ENCODE measurements at regions not wholly inside any gene's neighbourhood (a gene's known extent, or its start where the extent isn't known, plus 50 kb on each side); places are given as distances from the start of the nearest gene placed in this dataset.

DNA sequence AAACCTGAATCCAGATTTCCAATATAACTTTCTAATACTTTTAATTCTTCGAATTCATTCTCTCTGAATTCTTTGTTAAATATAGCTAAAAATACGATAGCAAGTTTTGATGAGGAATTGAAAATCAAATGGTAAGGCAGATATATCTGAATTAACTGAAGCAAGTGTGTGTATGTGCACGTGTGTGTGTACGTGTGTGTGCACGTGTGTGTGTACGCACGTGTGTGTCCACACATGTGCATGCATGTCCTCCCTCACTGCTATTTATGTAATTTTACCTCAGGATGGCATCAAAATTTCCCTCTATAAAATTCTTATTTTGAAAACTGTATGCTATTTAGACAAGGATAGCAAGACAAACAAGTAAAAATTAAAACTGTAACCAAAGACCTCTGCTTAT lies 961.3 kb upstream of the CNTN5 start:
- H3K9me3 ChIP-seq (ENCODE audit: control insufficient read depth, low read depth, low read length), result no peaks in the 10 kb centered on the region
- no peaks in the 10 kb centered on the region for H4K20me1 ChIP-seq (ENCODE audit: control insufficient read depth, extremely low read depth, insufficient read depth, low read length)
- no peaks in the 10 kb centered on the region for H3K79me2 ChIP-seq (ENCODE audit: control insufficient read depth, insufficient read depth, low read length)
- TF ChIP-seq CTCF (optimal IDR thresholded peaks at IDR 0.05 in 1 of 3, IDR thresholded peaks at IDR 0.05 in 1 of 3, conservative IDR thresholded peaks at IDR 0.05 in 1 of 3; ENCODE audit: extremely low read depth in 1 of 3, insufficient read depth in 2 of 3, low read length in 3 of 3) (no peak), EZH2 (IDR thresholded peaks at IDR 0.05; ENCODE audit: low read length) (no peak)
- no peak overlapping the region for H3K4me2 ChIP-seq (ENCODE audit: control insufficient read depth, extremely low read depth, insufficient read depth, low read depth, low read length)
- H3K4me3 ChIP-seq (ENCODE audit: control insufficient read depth in 2 of 3, extremely low read depth in 1 of 3, insufficient read depth in 2 of 3, low read depth in 1 of 3, low read length in 3 of 3), result no peak overlapping the region
- H3K36me3 ChIP-seq (ENCODE audit: control insufficient read depth in 2 of 2, extremely low read depth in 1 of 2, insufficient read depth in 2 of 2, low read length in 2 of 2), result no peaks in the 10 kb centered on the region
- H3K9me1 ChIP-seq (ENCODE audit: control insufficient read depth, extremely low read depth, insufficient read depth, low read length), result no peaks in the 10 kb centered on the region
- no peak overlapping the region for H2AFZ ChIP-seq (ENCODE audit: control insufficient read depth, low read length)
- no peak for DNase-seq (ENCODE audit: low read depth, low spot score)
- FAIRE-seq, result no peak
- dilution Hi-C loops (cut with MboI; ENCODE audit: extremely low pct_ligation_motif_present, low sequenced_read_pairs), result no loop called here
- no peak overlapping the region for H3K27ac ChIP-seq (ENCODE audit: control insufficient read depth, insufficient read depth, low read length)
- H3K27me3 ChIP-seq (ENCODE audit: control insufficient read depth, extremely low read depth, insufficient read depth, low read length), result no peaks in the 10 kb centered on the region
- H3K4me1 ChIP-seq (ENCODE audit: control insufficient read depth, extremely low read depth, insufficient read depth, low read length), result no peaks in the 10 kb centered on the region
- no peak overlapping the region for H3K9ac ChIP-seq (ENCODE audit: control insufficient read depth, extremely low read depth, insufficient read depth, low read length)

GRCh38 chr11:98060759-98061158 lies 960.0 kb upstream of the CNTN5 start:
- FAIRE-seq, result no peak
- no peak for DNase-seq (ENCODE audit: low read depth, low spot score)
- TF ChIP-seq EZH2 (IDR thresholded peaks at IDR 0.05; ENCODE audit: low read length) (no peak), CTCF (optimal IDR thresholded peaks at IDR 0.05 in 1 of 3, IDR thresholded peaks at IDR 0.05 in 1 of 3, conservative IDR thresholded peaks at IDR 0.05 in 1 of 3; ENCODE audit: extremely low read depth in 1 of 3, insufficient read depth in 2 of 3, low read length in 3 of 3) (no peak)
- H3K4me1 ChIP-seq (ENCODE audit: control insufficient read depth, extremely low read depth, insufficient read depth, low read length), result no peaks in the 10 kb centered on the region
- H3K36me3 ChIP-seq (ENCODE audit: control insufficient read depth in 2 of 2, extremely low read depth in 1 of 2, insufficient read depth in 2 of 2, low read length in 2 of 2), result no peaks in the 10 kb centered on the region
- no peak overlapping the region for H3K27ac ChIP-seq (ENCODE audit: control insufficient read depth, insufficient read depth, low read length)
- H2AFZ ChIP-seq (ENCODE audit: control insufficient read depth, low read length), result no peak overlapping the region
- H3K9me1 ChIP-seq (ENCODE audit: control insufficient read depth, extremely low read depth, insufficient read depth, low read length), result no peaks in the 10 kb centered on the region
- H4K20me1 ChIP-seq (ENCODE audit: control insufficient read depth, extremely low read depth, insufficient read depth, low read length), result no peaks in the 10 kb centered on the region
- H3K9ac ChIP-seq (ENCODE audit: control insufficient read depth, extremely low read depth, insufficient read depth, low read length), result no peak overlapping the region
- H3K4me3 ChIP-seq (ENCODE audit: control insufficient read depth in 2 of 3, extremely low read depth in 1 of 3, insufficient read depth in 2 of 3, low read depth in 1 of 3, low read length in 3 of 3), result no peak overlapping the region
- H3K27me3 ChIP-seq (ENCODE audit: control insufficient read depth, extremely low read depth, insufficient read depth, low read length), result no peaks in the 10 kb centered on the region
- dilution Hi-C loops (cut with MboI; ENCODE audit: extremely low pct_ligation_motif_present, low sequenced_read_pairs), result no loop called here
- H3K9me3 ChIP-seq (ENCODE audit: control insufficient read depth, low read depth, low read length), result no peaks in the 10 kb centered on the region
- H3K79me2 ChIP-seq (ENCODE audit: control insufficient read depth, insufficient read depth, low read length), result no peaks in the 10 kb centered on the region
- H3K4me2 ChIP-seq (ENCODE audit: control insufficient read depth, extremely low read depth, insufficient read depth, low read depth, low read length), result no peak overlapping the region
